ENCODE measurements at regions not wholly inside any gene's neighbourhood (a gene's known extent, or its start where the extent isn't known, plus 50 kb on each side); places are given as distances from the start of the nearest gene placed in this dataset.

DNA sequence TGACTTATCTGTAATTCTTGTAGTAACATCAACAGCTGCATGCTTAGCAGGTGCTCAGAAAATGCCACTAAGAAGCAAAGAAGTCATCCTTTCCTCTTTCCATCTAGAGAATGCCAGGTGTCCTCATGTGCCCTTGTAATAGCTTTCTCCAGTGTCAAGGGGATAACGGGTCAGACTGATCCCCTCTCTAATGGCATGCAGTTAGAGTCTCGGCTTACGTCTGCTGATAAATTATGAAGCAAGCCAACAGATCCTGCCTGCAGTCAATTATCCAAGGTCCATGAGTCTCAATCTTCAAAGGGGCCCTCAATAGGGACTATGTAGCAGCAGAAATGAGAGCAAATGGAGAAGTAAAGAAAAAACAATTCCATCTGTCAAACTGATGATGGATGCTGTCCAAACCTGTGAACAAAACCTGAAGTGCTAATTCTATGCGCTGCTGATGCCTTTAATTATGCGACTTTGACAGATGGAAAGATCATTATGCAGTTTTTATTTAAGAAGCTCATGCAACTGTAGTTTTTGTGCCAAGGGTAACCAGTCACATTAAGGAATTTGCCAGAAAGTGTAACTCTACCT is 162.8 kb upstream of the PEX5L start:
- ATAC-seq (ENCODE audit: low FRiP score), result no peak
- TF ChIP-seq, protein P1, sequence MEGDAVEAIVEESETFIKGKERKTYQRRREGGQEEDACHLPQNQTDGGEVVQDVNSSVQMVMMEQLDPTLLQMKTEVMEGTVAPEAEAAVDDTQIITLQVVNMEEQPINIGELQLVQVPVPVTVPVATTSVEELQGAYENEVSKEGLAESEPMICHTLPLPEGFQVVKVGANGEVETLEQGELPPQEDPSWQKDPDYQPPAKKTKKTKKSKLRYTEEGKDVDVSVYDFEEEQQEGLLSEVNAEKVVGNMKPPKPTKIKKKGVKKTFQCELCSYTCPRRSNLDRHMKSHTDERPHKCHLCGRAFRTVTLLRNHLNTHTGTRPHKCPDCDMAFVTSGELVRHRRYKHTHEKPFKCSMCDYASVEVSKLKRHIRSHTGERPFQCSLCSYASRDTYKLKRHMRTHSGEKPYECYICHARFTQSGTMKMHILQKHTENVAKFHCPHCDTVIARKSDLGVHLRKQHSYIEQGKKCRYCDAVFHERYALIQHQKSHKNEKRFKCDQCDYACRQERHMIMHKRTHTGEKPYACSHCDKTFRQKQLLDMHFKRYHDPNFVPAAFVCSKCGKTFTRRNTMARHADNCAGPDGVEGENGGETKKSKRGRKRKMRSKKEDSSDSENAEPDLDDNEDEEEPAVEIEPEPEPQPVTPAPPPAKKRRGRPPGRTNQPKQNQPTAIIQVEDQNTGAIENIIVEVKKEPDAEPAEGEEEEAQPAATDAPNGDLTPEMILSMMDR (IDR thresholded peaks at IDR 0.05), result no peak
- no peak for DNase-seq (ENCODE audit: low spot score)

DNA sequence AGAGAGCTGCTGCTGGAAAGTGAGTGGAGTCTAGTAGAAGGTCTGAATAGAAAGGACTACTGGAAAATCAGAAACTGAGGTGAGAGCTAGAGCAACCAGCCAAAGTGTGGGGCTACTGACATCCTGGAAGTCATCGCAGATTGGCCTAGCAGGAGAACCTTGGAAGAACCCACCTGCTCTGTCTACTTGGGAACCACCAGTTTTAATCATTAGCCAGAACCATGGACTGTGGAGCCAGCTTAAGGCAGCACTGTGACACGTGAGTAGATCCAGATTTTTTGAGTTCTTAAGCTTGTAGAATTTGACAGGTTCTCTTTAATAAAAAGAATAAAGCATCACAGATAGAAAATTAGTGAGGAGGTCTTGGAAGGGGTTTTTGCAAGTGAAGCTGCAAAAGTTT is 179.1 kb upstream of the PEX5L start:
- DNase-seq (ENCODE audit: low spot score), result no peak
- no peak for ATAC-seq (ENCODE audit: low FRiP score)
- TF ChIP-seq, protein P1 (IDR thresholded peaks at IDR 0.05), result no peak

DNA sequence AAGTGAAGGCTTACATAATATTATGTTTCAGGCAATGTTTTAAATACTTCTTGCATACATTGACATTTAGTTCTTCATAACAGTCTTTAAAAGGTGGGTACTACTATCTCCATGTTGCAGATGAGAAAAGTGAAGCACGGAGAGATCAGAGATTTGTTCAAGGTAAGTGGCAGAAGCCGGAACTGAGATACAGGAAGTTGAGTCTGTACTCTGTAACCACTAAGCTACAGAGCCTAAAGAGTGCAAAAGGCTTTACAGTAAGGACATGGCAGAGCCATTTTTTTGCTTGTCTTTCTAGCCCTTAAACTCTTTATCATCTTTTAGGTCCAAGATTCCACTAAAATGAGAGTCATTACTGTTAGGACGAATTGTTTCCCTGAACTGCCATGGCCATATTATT is 186.5 kb upstream of the PEX5L start:
- DNase-seq (ENCODE audit: low spot score) (no peak), ATAC-seq (ENCODE audit: low FRiP score) (no peak)
- TF ChIP-seq, protein P1 (IDR thresholded peaks at IDR 0.05), result no peak

DNA sequence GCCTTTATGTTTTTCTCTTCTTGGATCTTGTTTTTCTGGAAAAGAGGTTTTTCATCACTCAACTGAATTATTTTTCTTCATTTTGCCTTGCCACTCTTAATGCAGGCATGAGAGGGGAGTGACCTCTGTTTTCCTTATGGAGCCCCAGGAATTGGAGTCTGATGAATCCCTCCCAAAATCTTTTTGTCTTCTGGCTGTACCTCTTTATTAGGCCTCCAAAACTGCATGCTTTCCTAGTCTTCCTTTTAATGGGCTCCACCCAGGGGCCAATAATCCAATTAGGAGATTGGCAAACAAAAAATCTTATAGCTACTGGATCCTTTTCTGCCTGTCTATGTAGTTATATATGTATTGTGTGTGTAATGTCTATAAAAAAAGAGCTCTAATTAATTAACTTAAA is 192.4 kb upstream of the PEX5L start:
- TF ChIP-seq, protein P1 (IDR thresholded peaks at IDR 0.05), result no peak
- ATAC-seq (ENCODE audit: low FRiP score), result no peak

DNA sequence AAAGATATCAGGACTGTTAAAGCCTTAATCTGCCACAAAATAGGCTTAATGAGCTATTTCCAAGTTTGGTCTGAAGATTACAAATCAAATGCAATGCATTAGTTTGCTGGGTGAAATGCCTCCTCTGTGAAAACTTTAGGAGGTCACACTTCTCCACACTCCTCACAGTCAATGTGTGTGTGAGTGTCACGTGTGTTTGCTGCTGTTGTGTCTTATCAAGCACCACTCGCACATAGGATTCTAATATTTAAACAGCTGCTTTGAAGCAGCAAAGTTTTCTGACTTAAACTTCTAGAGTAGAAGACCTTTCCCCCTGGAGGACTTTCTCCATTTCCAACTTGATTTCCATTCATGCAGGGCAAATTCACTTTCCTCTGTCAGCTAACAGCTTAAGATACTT is 203.2 kb upstream of the PEX5L start:
- DNase-seq (ENCODE audit: low spot score) (no peak), ATAC-seq (ENCODE audit: low FRiP score) (no peak)
- TF ChIP-seq, protein P1 (IDR thresholded peaks at IDR 0.05), result no peak

More for the DNA sequence above, 192.4 kb upstream of the PEX5L start:
- no peak for DNase-seq (ENCODE audit: low spot score)

DNA sequence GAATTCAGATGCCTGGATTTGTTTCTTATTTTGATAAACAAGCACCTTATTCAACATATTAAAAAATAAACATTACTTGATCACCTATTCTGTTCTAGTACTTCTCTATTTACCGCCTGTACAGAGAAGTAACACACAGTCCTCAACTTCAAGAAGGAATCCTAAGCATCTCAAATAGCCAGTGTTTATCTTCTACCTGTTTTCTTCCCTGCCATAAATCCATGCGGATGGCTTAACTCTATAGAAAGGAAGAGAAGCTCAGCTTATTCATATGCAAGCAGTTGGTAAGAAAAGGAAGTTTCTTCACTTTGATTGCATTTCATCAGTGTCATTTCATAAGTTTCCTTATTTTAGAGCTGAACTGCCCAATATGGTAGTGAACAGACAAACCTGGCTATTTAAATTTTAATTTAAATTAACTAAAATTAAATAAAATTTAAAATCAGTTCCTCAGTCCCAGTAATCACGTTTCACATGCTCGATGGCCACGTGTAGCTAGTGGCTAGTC is 210.0 kb upstream of the PEX5L start:
- ATAC-seq (ENCODE audit: low FRiP score) (no peak), DNase-seq (ENCODE audit: low spot score) (no peak)
- TF ChIP-seq, protein P1 (IDR thresholded peaks at IDR 0.05), result no peak

DNA sequence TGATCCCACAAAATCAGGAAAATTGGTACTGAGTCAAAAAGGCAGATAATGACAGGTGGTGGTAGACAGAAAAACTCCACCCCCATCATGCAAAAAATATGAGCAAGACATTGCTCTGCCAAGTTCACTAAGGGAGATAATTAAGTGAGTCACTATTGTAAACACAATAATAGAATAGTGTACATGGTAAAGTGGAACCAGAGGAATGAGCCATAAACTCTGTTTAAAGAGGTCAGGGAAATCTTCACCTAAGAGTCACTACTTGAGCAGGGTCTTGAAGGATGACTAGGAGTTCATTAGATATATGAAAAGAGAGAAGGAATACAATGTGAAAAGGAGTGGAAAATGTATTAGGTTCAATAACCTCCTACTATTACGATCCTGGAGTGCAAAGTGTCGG is 213.4 kb upstream of the PEX5L start:
- DNase-seq (ENCODE audit: low spot score), result no peak
- TF ChIP-seq, protein P1 (IDR thresholded peaks at IDR 0.05), result no peak
- no peak for ATAC-seq (ENCODE audit: low FRiP score)
